NCI-H1092 treated with DMSO at 0.1 percent for 48 hours (cell line): ENCODE measurements at regions not wholly inside any gene's neighbourhood (a gene's known extent, or its start where the extent isn't known, plus 50 kb on each side); places are given as distances from the start of the nearest gene placed in this dataset.
"Not testable (repeated sequence)": the region's sequence is repeated elsewhere in the genome, so short reads cannot be mapped to it uniquely, and the experiment has no call there.

ENCODE experiments used
- DNase-seq: peaks from one replicate; lab custom pipeline; 2025; lab: John Stamatoyannopoulos, UW

DNA sequence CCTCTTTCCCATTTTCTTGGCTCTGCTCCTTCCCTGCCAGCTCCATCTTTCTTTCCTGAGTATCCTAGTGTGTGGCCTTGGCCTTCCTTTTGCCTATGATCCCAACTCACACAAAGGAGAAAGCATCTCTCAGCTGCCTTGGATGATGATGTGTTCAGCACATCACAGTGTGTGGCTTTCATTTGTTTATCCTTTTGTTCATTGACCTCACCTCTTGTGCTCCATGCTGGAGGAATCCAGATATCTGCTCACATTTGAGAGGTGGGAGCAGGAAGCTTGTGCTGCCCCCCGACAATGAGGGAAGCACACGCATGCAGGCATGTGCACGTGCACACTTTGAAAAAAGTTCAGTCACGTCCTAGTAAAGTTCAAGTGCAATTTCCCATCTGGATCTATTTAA is 131.0 kb downstream of the SMIM20 start:
- DNase-seq = no peak

DNA sequence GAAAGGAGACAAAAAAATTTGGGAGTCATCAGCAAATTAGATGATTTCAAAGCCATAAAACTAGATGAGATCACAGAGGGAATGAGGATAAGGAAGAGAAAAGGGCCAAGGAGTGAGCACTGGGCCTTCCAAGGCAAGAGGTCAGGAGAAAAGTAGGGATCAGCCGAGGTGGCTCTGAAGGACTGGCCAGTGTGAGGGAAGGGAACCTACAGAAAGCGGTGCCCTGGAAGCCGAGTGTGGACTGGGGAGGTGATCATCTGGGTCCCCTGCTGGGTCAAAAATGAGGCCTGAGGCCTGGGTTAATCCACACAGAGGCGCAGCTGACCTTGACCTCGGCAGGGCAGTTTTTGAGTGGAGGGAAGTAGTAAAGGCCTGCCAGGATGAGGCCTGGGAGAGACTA is 133.8 kb downstream of the SMIM20 start:
- DNase-seq = no peak

DNA sequence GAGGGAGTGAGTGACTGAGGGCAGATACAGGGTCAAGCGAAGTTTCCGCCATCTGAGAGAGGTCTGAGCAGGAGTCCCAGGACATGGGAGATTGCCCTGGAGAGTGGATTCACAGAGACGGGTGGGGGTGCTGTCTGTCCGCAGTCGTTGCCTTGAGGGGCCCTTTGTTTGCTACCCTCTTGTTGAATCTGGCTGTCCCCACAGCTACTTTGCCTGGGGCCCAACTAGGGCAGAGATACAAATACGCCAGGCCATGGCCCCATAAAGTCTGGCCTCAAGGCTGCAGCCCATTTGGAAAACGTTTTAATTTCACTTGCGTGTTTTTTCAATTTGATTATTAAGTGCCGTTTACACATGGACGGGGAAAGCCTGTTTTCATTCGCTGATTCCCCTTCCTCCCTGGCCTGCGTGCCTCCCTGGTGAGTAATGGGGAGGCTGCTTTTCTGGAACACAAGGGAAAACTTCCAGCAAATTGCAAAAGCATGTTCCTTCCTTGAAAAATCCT is 134.4 kb downstream of the SMIM20 start:
- DNase-seq = no peak

DNA sequence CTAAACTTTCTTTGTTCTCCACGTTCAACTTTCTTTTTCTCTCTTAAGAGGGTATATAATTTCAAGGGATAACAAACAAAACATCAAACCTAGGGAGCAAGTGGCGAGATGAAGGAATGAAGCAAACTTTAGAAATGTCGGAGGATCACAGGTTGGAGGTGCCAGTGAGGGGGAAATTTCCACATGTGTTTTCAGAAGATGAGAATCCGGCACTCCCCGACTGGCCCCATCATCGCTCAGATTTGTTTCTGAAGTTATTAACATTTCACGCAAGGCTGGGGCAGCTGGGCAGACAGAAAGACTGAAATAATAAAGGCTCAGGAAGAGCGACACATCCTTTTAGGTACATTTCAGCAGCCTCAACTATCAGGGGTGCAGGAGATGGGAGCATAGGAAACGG is 134.9 kb downstream of the SMIM20 start:
- no peak for DNase-seq

DNA sequence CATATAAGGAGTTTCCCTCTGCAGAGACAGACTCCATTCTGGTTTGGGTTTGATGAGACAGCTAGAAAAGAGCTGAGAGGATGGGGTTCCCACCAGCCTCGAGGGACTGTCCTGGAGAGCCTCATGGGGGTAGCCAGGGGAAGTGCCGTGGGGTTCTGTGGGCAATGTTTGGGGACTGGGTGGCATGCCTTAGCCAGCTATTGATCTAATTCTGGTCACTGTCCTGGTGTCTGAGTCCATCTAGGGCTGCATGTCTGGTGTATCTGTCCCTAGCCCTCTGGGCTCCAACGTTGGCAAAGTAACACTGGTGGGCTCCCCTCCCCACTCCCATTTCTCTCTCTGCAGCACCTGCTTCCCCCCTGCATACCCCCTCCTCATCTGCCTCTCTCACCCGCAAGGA is 135.4 kb downstream of the SMIM20 start:
- DNase-seq = no peak

DNA sequence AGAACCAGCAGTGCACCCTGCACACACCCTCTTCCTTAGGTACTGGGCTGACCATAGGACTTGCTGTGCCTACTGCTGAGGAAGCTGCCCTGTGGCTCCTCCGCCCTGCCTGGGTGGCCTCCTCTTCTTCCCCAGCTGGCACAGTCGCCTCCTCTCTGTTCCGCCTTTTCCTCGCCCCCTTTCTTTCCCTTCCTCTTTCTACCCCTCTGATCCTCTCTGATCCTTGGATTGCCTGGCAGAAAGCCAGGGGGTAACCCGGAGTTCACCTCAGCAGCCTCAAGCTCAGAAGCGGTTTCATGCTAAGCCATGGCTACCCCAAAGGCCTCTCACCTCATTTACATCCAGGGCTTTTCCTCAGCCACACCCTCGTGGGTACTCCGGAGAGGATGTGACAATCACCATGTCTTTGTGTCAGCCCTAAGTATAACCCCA is 136.2 kb downstream of the SMIM20 start:
- no peak for DNase-seq

DNA sequence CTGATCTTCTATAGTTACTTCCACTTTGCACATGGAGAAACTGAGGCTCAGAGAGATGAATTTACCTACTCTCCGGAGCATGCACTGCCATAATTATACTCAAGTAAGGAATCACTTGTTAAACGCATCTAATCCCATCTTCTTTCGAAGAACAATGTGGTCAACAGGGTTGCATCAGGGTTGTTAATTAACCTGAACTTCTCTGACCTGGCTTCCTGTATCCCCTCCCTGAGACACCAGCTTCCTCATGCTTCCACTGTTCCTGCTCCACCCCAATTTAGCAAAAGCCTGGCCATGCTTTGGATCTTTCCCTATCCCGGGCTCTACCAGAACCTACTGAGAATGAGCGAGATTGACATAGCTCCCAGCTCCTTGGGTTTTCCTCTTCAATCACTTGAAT is 136.7 kb downstream of the SMIM20 start:
- DNase-seq = no peak

DNA sequence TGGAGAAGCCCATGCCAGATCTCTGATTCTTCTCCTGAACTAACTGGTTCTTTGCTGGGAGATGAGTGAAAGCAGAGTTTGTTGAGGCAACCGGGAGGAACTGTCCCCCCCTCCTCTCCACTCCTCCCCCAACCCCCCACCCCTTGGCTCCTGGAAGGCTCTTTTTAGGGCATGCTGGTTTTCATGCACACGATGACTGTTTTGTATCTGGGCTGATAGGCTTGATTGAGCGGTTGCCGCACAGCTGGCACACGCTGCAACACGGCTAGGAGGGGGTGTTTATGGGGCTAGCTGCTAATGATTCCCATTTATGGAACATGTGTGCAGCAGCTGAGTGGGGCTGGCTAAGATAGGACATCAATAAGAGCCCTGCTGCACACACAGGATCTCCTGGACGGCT is 137.2 kb downstream of the SMIM20 start:
- DNase-seq = peak; percentile 30

DNA sequence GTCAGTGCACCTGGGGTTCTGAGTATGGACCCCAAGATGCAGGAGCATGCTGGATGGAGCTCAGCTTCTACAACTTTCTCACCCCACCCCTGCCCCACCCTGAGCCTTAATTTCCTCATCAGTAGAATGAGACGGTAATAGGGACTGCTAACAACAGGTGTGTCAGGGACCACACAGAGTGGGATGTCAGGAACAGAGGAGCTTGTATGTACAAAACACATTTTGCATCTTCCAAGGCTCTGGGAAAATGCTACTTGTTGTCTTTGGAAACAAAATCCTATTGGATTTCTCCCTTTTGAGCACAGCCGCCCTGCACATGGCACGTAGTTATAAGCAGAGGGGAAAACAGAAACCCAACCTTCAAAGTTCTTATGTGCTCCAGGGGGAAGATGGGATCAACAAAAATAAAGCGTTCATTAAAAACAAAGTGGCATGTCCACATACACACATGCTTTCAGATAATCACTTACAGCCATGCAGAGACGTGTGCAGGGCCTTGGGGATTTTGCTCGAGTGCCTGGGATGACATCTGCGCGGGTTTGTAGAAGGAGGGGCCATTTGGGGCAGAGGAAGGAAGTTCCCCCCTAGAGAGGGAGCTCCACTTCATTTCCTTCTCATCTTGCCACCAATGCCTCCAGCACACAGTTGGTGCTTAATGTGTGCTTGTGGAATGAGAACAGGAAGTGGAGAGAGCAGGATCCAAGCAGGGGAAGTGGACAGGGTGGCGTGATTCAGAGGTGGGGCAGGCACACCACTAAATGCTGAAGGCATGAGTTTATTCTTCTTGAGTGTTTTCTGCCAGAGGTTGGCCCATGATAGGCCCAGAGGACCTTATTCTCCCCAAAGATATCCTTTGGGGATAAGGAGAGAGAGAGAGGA is 138.9 kb downstream of the SMIM20 start:
- no peak for DNase-seq

DNA sequence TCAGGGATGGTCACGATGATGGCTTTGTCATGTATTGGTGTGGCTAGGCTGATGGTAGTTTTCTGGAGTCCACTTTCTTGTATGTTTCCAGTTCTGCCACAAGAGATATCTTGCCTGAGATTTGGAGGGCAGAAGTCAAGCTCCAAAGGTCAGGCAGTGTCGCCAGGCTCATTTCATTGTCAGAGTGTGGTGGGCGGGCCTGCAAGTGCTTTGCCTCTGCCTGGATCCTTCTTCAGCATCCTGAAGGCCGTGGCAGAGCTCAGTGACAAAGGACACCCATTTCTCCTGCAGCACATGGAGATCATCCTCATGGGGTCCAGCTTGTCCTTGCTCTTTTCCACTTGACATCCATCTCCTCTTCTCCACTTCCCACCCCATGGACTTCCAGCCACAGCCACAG is 139.7 kb downstream of the SMIM20 start:
- no peak for DNase-seq

DNA sequence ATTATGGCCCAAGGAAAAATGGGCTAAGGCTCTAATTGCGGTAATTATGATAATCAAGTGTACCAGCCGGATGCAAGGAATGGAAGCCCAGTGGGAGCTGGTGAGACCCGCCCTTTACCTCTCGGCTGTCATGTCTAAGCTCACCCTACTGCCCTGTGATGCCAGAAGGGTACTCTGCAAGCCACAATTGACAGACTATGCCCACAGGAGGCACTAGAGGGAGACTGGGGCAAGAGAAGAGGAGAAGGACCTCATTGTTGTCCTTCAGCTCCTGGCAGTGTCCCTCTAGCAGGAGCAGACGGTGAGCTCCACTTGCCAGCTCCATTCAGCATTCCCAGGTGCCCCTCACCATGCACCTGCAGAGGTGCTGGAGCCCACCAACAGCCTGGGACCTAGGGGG is 141.8 kb downstream of the SMIM20 start:
- DNase-seq = no peak

DNA sequence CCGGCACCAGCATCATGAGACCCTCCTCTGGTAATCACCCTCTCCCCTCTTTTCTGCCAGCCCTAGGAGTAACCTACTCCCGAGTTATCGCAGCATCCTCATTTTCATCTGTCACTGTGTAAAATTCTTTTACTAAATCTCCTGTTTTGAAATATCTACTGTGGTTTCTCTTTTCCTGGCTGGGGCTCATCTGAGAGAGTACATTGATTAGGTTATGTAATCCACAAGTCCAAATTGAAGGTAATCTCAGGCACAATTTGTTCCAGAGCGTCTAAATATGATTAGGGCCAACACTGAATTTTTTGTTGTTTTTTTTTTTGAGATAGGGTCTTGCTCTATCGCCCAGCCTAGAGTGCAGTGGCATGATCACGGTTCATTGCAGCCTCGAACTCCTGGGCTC is 142.4 kb downstream of the SMIM20 start:
- DNase-seq = no peak

DNA sequence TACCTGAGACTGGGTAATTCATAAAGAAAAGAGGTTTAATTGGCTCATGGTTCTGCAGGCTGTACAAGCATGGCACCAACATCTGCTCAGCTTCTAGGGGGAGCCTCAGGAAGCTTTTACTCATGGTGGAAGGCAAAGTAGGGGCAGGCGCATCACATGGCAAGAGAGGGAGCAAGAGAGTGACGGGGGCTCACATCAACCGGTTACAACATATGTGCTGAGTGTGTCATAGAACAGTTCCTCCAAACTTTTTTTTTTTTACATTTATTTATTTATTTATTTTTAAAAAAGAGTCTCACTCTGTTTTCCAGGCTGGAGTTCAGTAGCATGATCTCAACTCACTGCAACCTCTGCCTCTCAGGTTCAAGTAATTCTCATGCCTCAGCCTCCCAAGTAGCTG is 143.8 kb downstream of the SMIM20 start:
- DNase-seq = not testable (repeated sequence)

DNA sequence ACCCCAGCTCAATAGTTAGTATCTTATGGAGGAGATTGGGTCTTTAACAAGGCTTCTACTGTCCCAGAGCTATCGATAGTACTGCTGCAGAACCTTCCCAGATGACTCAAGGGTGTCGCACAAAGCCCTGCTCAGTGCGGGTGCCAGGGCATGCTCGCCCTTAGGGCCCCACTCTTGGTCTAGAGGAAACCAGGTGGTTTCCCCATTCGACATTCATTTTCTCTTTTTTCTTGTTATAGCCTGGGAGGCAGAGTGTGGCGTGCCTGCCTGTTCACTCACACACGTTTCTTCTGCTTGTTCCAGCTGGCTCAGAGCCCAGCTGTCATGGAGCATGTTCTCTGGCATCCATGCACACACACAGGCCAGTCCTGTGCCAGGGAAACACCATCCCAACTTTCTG is 144.5 kb downstream of the SMIM20 start:
- peak; percentile 64 for DNase-seq

DNA sequence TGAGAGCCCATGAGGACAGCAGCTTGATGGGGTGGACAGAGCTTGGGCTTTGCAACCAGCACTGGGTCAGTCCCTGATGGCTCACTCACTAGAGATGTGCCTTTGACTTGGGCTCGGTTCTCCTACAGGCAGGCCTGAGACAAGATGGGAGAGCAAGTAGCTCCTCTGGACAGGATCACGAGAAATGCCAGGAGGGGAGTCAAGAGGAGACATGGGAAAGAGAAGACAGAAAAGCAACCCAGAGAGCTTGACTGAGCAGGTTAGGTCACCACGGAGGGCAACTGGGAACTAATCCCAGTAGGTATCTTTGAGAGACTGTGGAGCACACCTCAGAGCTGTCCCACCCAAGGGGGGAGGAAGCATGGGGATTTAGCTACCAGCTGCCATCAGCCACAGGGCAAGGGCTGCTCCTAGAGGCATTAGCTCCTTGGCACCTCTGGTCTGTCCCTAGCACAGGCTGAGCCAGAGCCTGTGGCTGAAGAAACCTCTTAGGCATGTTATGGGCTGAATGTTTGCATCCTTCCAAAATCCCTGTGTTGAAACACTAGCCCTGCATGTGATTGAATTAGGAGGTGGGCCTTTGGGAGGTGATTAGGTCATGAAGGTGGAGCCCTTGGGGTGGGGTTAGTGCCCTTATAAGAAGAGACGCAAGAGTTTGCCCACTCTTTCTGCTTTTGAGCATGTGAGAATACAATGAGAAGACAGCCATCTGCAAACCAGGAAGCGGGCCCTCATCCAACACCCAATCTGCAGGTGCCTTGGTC is 145.6 kb downstream of the SMIM20 start:
- no peak for DNase-seq

DNA sequence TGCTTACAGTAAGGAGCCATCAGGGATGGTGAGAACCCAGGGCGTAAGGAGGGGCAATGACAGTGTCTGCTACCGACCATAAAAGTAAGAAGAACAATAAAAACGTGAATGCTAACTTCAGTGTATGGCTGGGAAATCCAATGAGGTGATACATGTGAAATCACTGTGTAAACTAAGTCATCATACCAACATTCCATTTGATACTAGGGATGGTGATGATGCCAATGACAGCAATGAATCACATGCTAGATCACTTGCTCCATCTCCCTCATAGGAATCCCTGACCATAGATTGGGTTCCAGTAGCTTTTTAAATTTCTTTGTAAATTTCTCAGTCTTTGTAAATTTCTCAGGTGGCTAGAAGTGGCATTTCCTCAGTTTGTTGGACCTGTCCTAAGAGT is 146.3 kb downstream of the SMIM20 start:
- no peak for DNase-seq

DNA sequence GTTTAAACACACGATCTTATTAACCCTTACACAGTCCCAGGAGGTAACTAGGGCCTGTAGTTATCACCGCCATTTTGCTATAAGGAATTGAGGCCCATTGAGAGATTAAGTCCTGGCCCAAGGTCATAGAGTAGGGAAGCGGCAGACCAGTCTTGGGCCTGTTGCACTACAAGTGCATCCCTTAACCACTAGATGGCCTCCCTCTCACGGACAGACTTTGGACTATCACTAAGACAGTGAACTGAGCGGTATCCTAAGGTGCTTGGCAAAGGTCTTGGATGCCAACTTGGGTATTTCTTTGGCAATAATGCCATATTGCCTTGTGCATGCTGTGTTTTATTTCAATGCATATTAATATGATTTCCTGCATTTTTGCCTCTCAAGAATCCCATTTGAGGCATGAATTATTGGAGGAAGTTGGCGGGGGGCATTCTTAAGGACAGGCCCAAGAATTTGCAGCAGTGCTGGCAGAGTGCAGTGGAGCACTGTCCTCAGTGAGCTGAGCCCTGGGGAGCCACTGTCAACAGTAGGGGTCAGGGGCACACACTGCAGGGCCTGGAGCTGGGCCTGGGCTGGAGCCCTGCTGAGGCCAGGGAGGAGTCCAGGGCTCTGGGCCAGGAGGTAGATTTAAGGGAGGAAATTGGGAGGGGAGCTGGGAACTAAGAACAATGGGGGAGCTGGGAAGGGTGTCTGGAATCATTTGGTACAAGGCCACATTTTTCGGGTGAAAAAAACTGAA is 147.4 kb downstream of the SMIM20 start:
- peak; percentile 25 for DNase-seq

DNA sequence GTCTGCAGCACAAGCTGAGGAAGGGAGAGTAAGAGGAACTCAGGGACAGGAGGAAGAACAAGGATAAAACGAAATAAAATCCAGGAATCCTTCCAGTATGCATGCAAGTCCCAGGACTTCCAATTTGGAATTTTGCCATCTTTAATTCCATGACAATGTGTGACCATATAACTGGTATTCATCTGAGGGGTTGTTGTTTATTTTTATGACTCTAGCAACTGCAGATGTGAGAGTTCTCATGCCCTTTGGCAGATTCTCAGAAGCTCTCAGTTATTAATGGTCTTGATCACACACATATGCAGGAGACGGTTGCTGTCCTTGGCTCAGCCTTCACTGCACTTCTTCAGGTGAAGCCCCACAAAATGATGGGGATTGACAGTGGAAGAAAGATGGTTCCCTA is 148.2 kb downstream of the SMIM20 start:
- no peak for DNase-seq

DNA sequence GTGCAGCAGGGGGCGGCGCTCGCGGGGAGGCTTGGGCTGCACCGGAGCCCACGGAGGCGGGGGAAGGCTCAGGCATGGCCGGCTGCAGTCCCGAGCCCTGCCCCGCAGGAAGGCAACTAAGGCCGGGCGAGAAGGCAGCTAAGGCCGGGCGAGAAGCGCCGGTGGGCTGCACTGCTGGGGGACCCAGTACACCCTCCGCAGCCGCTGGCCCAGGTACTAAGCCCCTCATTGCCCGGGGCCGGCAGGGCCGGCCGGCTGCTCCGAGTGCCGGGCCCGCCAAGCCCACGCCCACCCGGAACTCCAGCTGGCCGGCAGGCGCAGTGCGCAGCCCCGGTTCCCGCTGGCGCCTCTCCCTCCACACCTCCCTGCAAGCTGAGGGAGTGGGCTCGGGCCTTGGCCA is 150.0 kb downstream of the SMIM20 start:
- DNase-seq = not testable (repeated sequence)

DNA sequence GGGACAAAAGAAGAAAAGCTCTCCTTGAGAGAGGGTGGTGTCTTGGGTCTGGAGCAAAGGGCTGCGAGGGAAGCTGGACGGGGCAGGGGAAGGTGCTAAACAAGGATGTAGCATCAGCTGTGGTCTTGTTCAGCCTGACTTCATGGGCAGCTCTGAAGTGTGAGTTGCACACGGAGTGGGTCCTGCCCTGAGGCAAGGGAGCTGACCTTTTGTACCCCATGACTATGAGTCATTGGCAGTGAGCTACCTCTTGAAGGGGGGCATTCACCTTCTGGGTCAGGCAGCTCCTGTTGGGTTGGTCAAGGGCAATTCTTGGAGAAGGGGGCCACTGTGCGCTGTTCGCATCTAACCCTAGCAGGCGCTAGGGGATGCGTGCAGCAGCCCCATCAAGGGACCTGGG is 151.8 kb downstream of the SMIM20 start:
- DNase-seq = no peak

DNA sequence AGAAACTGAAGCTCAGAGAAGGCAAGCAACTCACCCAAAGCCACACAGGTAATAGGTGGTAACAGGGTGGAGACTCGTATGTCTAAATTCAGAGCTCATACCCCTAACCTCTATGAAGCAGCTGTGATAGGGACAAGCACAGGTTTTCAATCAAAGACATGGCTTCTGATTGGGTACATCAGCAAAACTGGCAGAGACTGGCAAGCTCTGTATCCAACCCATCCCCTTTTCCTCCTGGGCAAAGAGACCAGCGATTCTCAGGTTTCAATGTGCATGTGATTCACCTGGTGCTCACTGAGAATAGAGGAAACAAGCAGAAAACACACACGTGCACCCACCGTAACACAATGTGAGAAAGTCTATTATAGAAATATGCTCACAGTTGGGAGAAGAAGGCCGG is 153.0 kb downstream of the SMIM20 start:
- no peak for DNase-seq

DNA sequence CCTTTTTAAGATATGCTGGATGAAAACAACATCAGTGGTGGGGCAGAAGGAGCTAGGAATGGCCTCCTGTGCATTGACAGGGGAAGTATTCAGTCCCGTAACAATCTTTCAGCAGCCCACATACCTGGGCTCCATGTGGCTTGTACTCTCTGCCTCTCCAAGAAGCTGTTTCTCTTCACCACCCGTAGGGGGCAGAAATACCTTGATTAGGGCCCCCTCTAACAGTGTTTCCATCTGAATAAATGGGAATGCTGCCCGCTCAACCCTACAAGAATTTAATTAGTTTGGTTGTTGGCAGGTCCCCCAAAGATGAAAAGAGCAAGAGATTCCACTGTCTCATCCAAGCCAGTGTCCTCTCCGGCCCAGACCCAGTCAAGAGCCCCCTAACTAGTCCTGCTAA is 155.2 kb downstream of the SMIM20 start:
- DNase-seq = peak; percentile 47

DNA sequence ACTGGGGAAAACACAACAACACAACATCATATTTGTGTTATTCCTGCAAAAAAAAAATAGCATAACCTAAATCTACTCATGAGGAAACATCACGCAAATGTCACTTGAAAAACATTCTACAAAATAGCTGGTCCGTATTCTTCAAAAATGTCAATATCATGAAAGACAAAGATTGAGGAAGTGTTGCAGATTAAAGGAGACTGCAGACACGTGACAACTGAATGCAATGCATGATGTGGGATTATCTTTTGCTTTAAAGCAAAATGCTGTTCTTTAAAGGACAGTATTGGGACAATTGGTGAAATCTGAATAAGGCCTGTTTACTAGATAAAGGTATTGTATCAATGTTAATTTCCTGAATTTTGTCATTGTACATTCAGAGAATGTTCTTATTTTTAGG is 157.7 kb downstream of the SMIM20 start:
- no peak for DNase-seq
